DMS 273 (cell line): ENCODE measurements at regions not wholly inside any gene's neighbourhood (a gene's known extent, or its start where the extent isn't known, plus 50 kb on each side); places are given as distances from the start of the nearest gene placed in this dataset.
"Not testable (repeated sequence)": the region's sequence is repeated elsewhere in the genome, so short reads cannot be mapped to it uniquely, and the experiment has no call there.

Experiments
- DNase-seq: peaks from one replicate; lab custom pipeline; 2025; ENCODE audit not compliant: unreplicated experiment; lab: John Stamatoyannopoulos, UW

- DNase-seq: no peak
Measured at GRCh38 chr10:130709415-130709814, 573.2 kb downstream of the GLRX3 start.

GRCh38 chr10:130711072-130711471, 574.9 kb downstream of the GLRX3 start:
- no peak for DNase-seq

- DNase-seq: no peak
Measured at GRCh38 chr10:130713135-130713534, 576.9 kb downstream of the GLRX3 start.

DNA sequence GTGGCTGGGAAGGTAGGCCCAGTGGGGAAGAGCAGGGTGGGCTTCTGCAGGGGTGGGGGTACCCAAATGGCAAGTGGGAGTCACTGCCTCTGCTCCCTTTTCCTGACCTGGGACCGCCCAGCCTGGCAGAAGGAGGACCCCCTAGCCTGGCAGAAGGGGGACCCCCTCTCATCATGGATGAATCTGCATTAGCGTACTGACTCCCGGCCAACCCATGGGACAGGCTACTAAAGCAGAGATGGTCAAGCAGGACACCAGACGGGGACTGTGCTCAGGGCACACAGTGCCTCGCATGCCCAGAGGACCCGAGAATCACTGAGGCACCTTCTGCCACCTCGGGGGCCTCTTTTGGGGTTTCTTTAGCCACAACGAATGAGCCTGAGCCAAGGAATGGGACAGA, 577.5 kb downstream of the GLRX3 start:
- no peak for DNase-seq

GRCh38 chr10:130714742-130715467, 578.7 kb downstream of the GLRX3 start:
- DNase-seq: no peak

DNA sequence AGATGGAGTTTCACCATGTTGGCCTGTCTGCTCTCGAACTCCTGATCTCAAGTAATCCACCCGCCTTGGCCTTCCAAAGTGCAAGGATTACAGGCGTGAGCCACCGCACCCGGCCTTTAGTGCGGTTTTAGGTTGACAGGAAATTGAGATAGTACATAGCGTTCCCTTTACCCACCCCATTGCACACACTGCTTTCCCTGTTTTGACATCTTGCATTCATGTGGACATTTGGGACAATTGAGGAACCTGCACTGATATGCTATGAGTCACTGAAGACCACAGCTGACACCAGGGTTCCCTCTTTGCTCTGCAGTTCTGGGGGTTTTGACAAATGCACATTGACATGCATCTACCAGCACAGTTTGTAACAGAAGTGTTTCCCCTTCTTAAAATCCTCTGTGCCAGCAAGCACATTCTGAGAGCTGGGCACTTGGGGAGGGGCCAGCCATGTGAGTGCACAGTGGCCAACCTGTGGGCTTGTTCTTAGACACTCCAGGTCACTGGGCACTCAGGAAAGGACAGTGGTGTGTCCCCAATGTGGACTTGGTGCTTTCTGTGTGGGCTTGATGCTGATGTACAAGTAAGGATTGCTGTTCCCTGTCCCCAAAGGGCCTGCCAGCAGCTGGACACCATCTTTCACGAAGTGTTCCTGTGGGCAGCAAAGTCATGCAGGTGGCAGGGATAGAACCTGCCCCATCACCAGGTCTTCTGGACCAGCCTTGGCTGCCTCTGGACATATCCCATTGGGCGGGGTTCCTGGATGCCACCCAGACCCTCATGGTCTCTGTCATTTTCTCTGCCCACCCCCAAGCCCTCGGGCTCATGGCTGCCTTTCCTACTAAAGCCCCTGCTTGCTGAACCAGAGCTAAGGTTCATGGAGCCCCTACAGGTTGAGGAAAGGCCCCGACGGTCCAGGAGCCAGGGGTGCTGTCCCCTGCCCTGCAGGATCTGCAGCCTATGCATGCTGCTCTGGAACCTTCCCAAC, 579.8 kb downstream of the GLRX3 start:
- DNase-seq: no peak

GRCh38 chr10:130717083-130717482, 580.9 kb downstream of the GLRX3 start:
- no peak for DNase-seq

DNA sequence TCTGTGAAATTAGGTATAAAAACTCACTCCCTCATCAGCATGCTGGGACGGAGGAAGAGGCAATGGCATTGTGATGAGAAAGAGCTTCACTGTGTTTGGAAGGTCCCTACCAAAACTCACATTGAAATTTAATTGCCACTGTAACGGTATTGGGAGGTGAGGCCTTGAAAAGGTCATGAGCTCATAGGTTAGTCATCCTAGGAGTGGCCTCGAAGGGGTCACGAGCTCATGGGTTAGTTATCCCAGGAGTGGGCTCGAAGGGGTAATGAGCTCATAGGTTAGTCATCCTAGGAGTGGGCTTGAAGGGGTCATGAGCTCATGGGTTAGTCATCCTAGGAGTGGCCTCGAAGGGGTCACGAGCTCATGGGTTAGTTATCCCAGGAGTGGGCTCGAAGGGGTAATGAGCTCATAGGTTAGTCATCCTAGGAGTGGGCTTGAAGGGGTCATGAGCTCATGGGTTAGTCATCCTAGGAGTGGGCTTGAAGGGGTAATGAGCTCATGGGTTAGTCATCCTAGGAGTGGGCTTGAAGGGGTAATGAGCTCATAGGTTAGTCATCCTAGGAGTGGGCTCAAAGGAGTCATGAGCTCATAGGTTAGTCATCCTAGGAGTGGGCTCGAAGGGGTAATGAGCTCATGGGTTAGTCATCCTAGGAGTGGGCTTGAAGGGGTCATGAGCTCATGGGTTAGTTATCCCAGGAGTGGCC, 582.7 kb downstream of the GLRX3 start:
- not testable (repeated sequence) for DNase-seq

DNA sequence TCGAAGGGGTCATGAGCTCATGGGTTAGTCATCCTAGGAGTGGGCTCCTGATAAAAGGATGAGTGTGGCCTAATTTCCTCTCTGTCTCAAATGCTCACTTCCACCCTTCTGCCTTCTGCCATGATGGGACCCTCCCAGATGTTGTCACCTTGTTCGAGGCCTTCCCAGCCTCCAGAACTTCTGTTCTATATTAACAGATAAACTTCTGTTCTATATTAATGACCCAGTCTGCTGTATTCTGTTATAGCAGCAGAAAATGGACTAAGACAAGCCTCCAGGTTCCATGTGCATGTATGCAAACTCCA, 583.2 kb downstream of the GLRX3 start:
- no peak for DNase-seq

DNA sequence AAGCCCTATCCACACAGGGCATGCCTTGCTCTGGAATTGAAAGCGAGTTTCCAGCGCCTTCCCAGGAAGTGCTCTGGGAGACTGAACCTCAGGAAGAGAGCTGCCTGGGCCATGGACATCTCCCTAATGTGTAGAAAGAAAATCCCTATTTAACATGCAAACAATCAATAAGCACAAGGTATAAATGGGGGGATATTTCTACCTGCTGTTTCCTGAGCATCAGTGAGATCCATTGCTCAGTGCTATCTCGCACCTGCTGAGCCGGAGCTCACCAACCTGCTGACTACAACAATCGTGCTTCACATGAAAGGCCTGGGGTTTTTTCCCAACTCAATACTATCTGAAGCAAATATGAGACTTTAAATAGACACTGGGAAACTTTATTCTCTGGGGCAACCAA, 584.0 kb downstream of the GLRX3 start:
- no peak for DNase-seq

DNA sequence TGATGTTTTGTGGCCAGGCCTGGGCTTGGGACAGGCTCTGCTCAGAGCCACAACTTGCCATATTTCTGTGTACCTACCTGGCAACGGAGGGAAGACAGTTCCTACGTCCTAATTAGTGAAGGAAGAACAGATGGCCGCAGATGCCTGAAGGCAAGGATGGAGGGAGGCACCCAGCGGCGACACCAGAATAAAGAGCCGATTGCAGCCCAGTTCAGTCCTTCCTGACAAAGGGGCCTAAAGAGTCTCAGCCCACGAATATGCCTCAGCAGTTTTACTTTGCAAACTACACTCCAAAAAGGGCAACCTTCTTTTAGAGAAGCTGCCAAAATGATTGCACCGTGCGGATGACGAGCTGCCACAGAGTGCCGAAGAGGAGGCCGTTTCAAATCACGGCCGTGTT, 585.8 kb downstream of the GLRX3 start:
- no peak for DNase-seq

- DNase-seq: no peak
Measured at GRCh38 chr10:130723704-130724103, 587.5 kb downstream of the GLRX3 start.

DNA sequence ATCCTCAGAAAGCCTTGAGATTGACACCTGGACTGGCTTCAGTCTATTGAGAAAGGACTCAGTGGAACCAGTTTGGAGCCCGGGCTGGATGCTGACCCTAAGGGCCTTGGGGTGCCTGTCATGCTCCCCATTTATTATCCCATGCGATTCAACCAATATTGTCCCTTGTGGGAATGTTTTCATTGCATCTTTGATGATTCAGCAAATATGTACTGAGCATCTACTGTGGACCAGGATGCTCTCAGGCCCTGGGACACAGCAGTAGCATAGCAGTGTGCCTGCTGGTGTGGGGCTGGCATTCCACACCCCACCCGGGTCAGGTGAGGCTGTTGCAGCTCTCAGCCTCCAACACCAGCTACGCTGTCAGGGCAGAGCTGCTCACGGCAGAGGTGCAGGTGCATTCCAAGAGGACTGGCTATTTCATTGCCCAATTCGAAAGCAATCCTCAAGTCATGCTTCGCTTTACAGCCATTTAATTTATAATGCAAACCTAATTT, 586.0 kb downstream of the TCERG1L start:
- no peak for DNase-seq

GRCh38 chr10:130726996-130727725, 584.4 kb downstream of the TCERG1L start:
- no peak for DNase-seq

DNA sequence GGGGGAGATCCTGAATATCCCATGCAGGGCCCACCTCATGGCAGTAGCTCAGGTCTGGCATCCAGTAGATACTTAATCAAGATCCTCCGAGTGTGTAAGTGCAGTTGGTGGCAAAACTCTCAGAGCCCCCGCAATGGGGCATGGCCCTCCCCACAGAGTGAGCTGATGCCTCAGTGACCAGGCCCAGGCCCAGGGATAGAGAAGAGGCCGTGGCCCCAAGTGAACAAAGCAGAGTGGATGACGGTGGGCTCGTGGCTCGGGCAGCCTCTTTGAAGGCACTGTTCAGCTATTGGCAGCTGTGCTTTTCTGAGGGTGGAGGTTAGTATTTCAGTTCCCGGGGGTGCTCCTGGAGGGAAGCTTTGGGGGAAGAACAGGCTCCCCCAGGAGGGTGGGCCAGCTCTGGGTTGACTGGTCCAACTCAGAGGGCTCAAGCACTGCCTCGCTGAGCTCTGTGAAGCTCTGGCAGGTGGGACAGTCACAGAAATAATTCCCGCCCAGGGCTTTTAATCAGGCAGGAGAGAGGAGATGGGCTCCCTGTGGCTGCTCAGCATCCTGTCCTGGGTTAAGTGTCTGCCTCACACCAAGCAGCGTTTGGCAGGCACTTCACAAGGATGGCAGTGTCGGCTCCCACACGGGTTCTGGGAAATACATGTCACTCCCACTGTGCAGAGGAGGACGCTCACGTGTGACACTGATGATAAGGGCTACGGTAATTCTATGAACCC, 583.6 kb downstream of the TCERG1L start:
- DNase-seq: no peak

- no peak for DNase-seq
Measured at GRCh38 chr10:130728531-130729215, 582.8 kb downstream of the TCERG1L start.

- DNase-seq: no peak
Measured at GRCh38 chr10:130729876-130730275, 581.6 kb downstream of the TCERG1L start.

GRCh38 chr10:130737186-130737585, 574.3 kb downstream of the TCERG1L start:
- DNase-seq: no peak

GRCh38 chr10:130737621-130738020, 573.9 kb downstream of the TCERG1L start:
- DNase-seq: no peak
